ENCODE measurements at regions not wholly inside any gene's neighbourhood (a gene's known extent, or its start where the extent isn't known, plus 50 kb on each side); places are given as distances from the start of the nearest gene placed in this dataset.

- POLR2A ChIA-PET, result no interaction called here
- DNase-seq (ENCODE audit: low spot score) (no peak), ATAC-seq (peak; percentile 66)
- no peak overlapping the region for H3K27ac Mint-ChIP-seq
- H3K27me3 Mint-ChIP-seq (ENCODE audit: low read depth), result no peaks in the 10 kb centered on the region
- CTCF ChIA-PET, result no interaction called here
- H3K4me3 Mint-ChIP-seq, result no peak overlapping the region
- no peaks in the 10 kb centered on the region for H3K36me3 Mint-ChIP-seq
- H3K4me1 Mint-ChIP-seq, result peaks cover 10% of the 10 kb centered on the region
- H3K9me3 Mint-ChIP-seq, result peaks cover 9% of the 10 kb centered on the region
- TF ChIP-seq SOX15 (CRISPR knock-in tag; IDR thresholded peaks at IDR 0.05) (no peak), SP1 (CRISPR knock-in tag; conservative IDR thresholded peaks at IDR 0.05) (no peak), NFATC4 (CRISPR knock-in tag; IDR thresholded peaks at IDR 0.05) (no peak), OVOL2 (CRISPR knock-in tag; IDR thresholded peaks at IDR 0.05; ENCODE audit: borderline replicate concordance) (no peak), SMAD4 (CRISPR knock-in tag; IDR thresholded peaks at IDR 0.05) (no peak), MXD4 (CRISPR knock-in tag; IDR thresholded peaks at IDR 0.05; ENCODE audit: borderline replicate concordance) (no peak), ZNF121 (CRISPR knock-in tag; IDR thresholded peaks at IDR 0.05) (no peak), ZNF281 (CRISPR knock-in tag; IDR thresholded peaks at IDR 0.05) (no peak), HMGXB4 (CRISPR knock-in tag; IDR thresholded peaks at IDR 0.05) (no peak), MYBL2 (CRISPR knock-in tag; IDR thresholded peaks at IDR 0.05) (no peak), AFF4 (CRISPR knock-in tag; IDR thresholded peaks at IDR 0.05; ENCODE audit: borderline replicate concordance) (no peak), ETV6 (CRISPR knock-in tag; IDR thresholded peaks at IDR 0.05) (no peak), NFYB (CRISPR knock-in tag; conservative IDR thresholded peaks at IDR 0.05; ENCODE audit: low read depth) (no peak), ZNF232 (CRISPR knock-in tag; IDR thresholded peaks at IDR 0.05) (no peak), JUN (CRISPR knock-in tag; IDR thresholded peaks at IDR 0.05) (no peak), FOXK1 (CRISPR knock-in tag; IDR thresholded peaks at IDR 0.05) (no peak)
- TF ChIP-seq, protein P1, sequence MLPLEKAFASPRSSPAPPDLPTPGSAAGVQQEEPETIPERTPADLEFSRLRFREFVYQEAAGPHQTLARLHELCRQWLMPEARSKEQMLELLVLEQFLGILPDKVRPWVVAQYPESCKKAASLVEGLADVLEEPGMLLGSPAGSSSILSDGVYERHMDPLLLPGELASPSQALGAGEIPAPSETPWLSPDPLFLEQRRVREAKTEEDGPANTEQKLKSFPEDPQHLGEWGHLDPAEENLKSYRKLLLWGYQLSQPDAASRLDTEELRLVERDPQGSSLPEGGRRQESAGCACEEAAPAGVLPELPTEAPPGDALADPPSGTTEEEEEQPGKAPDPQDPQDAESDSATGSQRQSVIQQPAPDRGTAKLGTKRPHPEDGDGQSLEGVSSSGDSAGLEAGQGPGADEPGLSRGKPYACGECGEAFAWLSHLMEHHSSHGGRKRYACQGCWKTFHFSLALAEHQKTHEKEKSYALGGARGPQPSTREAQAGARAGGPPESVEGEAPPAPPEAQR (CRISPR knock-in tag; IDR thresholded peaks at IDR 0.05), result no peak
- TF ChIP-seq, protein P2, sequence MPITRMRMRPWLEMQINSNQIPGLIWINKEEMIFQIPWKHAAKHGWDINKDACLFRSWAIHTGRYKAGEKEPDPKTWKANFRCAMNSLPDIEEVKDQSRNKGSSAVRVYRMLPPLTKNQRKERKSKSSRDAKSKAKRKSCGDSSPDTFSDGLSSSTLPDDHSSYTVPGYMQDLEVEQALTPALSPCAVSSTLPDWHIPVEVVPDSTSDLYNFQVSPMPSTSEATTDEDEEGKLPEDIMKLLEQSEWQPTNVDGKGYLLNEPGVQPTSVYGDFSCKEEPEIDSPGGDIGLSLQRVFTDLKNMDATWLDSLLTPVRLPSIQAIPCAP (CRISPR knock-in tag; IDR thresholded peaks at IDR 0.05), result no peak
- TF ChIP-seq, protein P3, sequence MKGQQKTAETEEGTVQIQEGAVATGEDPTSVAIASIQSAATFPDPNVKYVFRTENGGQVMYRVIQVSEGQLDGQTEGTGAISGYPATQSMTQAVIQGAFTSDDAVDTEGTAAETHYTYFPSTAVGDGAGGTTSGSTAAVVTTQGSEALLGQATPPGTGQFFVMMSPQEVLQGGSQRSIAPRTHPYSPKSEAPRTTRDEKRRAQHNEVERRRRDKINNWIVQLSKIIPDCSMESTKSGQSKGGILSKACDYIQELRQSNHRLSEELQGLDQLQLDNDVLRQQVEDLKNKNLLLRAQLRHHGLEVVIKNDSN (CRISPR knock-in tag; IDR thresholded peaks at IDR 0.05), result no peak
- TF ChIP-seq, protein P4, sequence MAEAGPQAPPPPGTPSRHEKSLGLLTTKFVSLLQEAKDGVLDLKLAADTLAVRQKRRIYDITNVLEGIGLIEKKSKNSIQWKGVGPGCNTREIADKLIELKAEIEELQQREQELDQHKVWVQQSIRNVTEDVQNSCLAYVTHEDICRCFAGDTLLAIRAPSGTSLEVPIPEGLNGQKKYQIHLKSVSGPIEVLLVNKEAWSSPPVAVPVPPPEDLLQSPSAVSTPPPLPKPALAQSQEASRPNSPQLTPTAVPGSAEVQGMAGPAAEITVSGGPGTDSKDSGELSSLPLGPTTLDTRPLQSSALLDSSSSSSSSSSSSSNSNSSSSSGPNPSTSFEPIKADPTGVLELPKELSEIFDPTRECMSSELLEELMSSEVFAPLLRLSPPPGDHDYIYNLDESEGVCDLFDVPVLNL (CRISPR knock-in tag; IDR thresholded peaks at IDR 0.05; ENCODE audit: borderline replicate concordance, low read depth), result no peak
Observed at GRCh38 chr13:39867807-39868206, 212.3 kb downstream of the COG6 start.
